Epidermal melanocyte (primary cell): ENCODE measurements at regions not wholly inside any gene's neighbourhood (a gene's known extent, or its start where the extent isn't known, plus 50 kb on each side); places are given as distances from the start of the nearest gene placed in this dataset.

Experiments used
- DNase-seq: peaks from one replicate; pipeline ENCODE4 v3.0.0; 2011; ENCODE audit warnings: low spot score; ENCODE audit not compliant: insufficient read length

GRCh38 chr16:5715155-5715554 is 617.6 kb upstream of the EEF2KMT start:
- DNase-seq, result no peak

GRCh38 chr16:5709889-5710288 is 612.3 kb upstream of the EEF2KMT start:
- no peak for DNase-seq

GRCh38 chr16:5706211-5706610 is 608.6 kb upstream of the EEF2KMT start:
- DNase-seq, result no peak

- no peak for DNase-seq
Measured at GRCh38 chr16:5704271-5704670, 606.7 kb upstream of the EEF2KMT start.

GRCh38 chr16:5693426-5693825 is 595.8 kb upstream of the EEF2KMT start:
- no peak for DNase-seq

- DNase-seq, result no peak
Measured at GRCh38 chr16:5681966-5682365, 584.4 kb upstream of the EEF2KMT start.

- no peak for DNase-seq
Measured at GRCh38 chr16:5678371-5678770, 580.8 kb upstream of the EEF2KMT start.

- no peak for DNase-seq
Measured at GRCh38 chr16:5671421-5671820, 573.8 kb upstream of the EEF2KMT start.

- no peak for DNase-seq
Measured at GRCh38 chr16:5670198-5670597, 572.6 kb upstream of the EEF2KMT start.

- DNase-seq, result no peak
Measured at GRCh38 chr16:5668553-5668952, 571.0 kb upstream of the EEF2KMT start.

- no peak for DNase-seq
Measured at GRCh38 chr16:5665834-5666233, 568.2 kb upstream of the EEF2KMT start.

- no peak for DNase-seq
Measured at GRCh38 chr16:5653789-5654188, 556.2 kb upstream of the EEF2KMT start.

GRCh38 chr16:5653041-5653440 is 555.4 kb upstream of the EEF2KMT start:
- DNase-seq, result no peak

GRCh38 chr16:5649762-5650743 is 552.5 kb upstream of the EEF2KMT start:
- no peak for DNase-seq

- DNase-seq, result no peak
Measured at GRCh38 chr16:5647051-5647450, 549.5 kb upstream of the EEF2KMT start.

- DNase-seq, result no peak
Measured at GRCh38 chr16:5643855-5644531, 546.4 kb upstream of the EEF2KMT start.

- no peak for DNase-seq
Measured at GRCh38 chr16:5642436-5642835, 544.8 kb upstream of the EEF2KMT start.

GRCh38 chr16:5642011-5642410 is 544.4 kb upstream of the EEF2KMT start:
- no peak for DNase-seq

- DNase-seq, result no peak
Measured at GRCh38 chr16:5640883-5641282, 543.3 kb upstream of the EEF2KMT start.

- no peak for DNase-seq
Measured at GRCh38 chr16:5639531-5639930, 541.9 kb upstream of the EEF2KMT start.

GRCh38 chr16:5635331-5635730 is 537.7 kb upstream of the EEF2KMT start:
- DNase-seq, result no peak

GRCh38 chr16:5634666-5635180 is 537.1 kb upstream of the EEF2KMT start:
- no peak for DNase-seq
